Gastroesophageal sphincter (tissue), 3 donors: ENCODE measurements at regions not wholly inside any gene's neighbourhood (a gene's known extent, or its start where the extent isn't known, plus 50 kb on each side); places are given as distances from the start of the nearest gene placed in this dataset.

ENCODE experiments used
- CTCF ChIP-seq, 4 experiments: fragments of 200-600 bp in 2 of 4; fragments of 450-650 bp in 2 of 4; sonication (generic) in 1 of 4; IDR thresholded peaks; one replicate each; pipeline ENCODE4 v1.5.1; 2017 to 2019; ENCODE audit warnings: antibody characterized with exemption in 4 of 4, mild to moderate bottlenecking in 2 of 4, moderate library complexity in 2 of 4
- POLR2A ChIP-seq, 2 donors: fragments of 450-650 bp; IDR thresholded peaks; one replicate each; pipeline ENCODE4 v1.6.1; 2017; ENCODE audit warnings: antibody characterized with exemption in 2 of 2, mild to moderate bottlenecking in 2 of 2, moderate library complexity in 1 of 2

GRCh38 chr15:38769492-38769891, 204.9 kb upstream of the RASGRP1 start:
- TF ChIP-seq POLR2A (IDR thresholded peaks at IDR 0.05) (no peak), CTCF (IDR thresholded peaks at IDR 0.05) (no peak)
